Left ventricle myocardium superior (tissue), 1 donor: ENCODE measurements at regions not wholly inside any gene's neighbourhood (a gene's known extent, or its start where the extent isn't known, plus 50 kb on each side); places are given as distances from the start of the nearest gene placed in this dataset.
A peak's percentile ranks its signal among the peaks of the same experiment; 100 is the strongest.

Experiments used
- ATAC-seq: fragments of 200-7000 bp; cut with Tn5 transposase; one replicate; pipeline ENCODE4 v1.9.1; 2020; ENCODE audit warnings: mild to moderate bottlenecking, moderate library complexity
- DNase-seq: peaks from one replicate; pipeline ENCODE4 v3.0.0-alpha.2; 2020
- intact Hi-C: fragments of 100-400 bp; cut with micrococcal nuclease; formaldehyde crosslinking; loops from one replicate; pipeline ENCODE4 v1.11.0; 2022
- donor health status: DM: no; HTN: yes; CAD: no; lungs with severe emphysema.

GRCh38 chr7:136585954-136586670 lies 282.3 kb upstream of the CHRM2 start:
- no peak for DNase-seq
- intact Hi-C loops = no loop called here
- ATAC-seq = no peak

DNA sequence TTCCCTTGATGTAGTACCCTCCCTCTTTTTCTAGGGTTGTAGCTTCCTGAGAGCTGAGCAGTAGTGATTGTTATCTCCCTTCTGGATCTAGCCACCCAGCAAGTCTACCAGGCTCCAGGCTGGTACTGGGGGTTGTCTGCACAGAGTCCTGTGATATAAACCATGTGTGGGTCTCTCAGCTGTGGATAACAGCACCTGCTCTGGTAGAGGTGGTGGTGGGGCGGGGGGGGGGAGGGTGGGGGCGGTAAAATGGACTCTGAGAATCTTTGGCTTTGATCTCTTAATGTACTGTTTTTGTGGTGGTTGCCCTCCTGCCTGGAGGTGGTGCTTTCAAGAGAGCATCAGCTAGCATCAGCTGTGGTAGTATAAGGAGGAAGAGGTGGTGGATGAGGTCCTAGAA lies 302.0 kb upstream of the CHRM2 start:
- intact Hi-C loops = no loop called here
- no peak for DNase-seq
- ATAC-seq = no peak

DNA sequence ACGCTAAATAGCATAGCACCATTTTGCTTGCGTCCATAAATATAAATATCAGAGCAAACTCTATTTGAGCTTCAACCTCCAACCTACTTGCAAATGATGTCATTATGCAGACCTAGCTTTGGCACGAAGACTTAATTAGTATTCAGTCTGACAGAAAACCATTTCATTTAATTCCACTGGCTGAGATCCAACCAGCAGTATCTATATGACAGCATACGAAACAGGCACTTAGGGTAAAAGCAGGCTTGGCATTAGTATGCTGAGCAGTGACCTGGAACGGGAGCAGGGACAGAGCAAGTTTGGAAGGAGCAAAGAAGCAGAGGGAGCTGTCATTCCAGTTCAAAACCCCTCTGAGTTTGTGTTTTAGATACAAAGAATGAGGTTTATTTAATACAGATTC lies 312.5 kb upstream of the CHRM2 start:
- no peak for DNase-seq
- ATAC-seq = no peak
- intact Hi-C loops = no loop called here

DNA sequence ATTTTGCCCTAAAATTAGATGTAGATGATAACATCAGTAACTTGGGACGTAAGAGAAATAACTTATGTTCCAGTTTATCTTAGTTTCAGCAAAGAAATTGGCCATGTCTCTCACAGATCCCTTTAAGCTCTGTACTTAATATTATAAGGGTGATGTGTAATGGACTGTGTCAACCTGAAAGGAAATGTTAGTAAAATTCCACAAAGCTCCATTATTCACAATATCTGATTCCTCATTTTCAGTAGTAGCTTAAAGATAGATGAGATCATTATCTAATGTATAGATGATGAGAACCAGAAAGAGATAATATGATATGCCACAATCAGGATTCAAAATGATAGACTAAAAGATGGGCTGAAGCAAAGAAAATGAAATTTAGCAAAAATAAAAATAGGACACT lies 316.8 kb upstream of the CHRM2 start:
- intact Hi-C loops = no loop called here
- no peak for DNase-seq
- no peak for ATAC-seq

GRCh38 chr7:136549756-136550155 lies 318.7 kb upstream of the CHRM2 start:
- no peak for ATAC-seq
- intact Hi-C loops = no loop called here
- DNase-seq = no peak

GRCh38 chr7:136533732-136534131 lies 334.7 kb upstream of the CHRM2 start:
- intact Hi-C loops = no loop called here
- DNase-seq (no peak), ATAC-seq (no peak)

DNA sequence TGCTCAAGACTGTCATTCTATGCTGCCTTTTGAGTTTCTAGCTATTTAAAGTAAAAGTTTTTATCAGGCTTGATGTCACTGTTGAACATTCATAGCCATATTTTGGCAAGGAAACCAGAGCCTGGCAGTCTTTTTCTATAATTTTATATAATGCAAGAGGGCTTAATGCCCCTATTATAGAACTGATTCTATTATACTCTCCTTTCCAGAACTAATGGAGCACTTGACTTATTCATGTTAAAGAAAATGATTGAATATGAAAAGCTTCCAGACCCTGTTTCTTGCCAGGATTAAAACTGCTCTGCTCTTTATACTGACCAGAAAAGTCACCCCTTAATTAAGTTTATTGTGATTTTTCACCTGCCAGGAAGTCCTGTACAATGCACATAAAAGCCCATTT lies 337.6 kb upstream of the CHRM2 start:
- intact Hi-C loops = no loop called here
- DNase-seq = no peak

GRCh38 chr7:136528329-136528728 lies 340.1 kb upstream of the CHRM2 start:
- intact Hi-C loops = no loop called here
- ATAC-seq = no peak
- DNase-seq = no peak

More for the DNA sequence above, 337.6 kb upstream of the CHRM2 start:
- no peak for ATAC-seq

DNA sequence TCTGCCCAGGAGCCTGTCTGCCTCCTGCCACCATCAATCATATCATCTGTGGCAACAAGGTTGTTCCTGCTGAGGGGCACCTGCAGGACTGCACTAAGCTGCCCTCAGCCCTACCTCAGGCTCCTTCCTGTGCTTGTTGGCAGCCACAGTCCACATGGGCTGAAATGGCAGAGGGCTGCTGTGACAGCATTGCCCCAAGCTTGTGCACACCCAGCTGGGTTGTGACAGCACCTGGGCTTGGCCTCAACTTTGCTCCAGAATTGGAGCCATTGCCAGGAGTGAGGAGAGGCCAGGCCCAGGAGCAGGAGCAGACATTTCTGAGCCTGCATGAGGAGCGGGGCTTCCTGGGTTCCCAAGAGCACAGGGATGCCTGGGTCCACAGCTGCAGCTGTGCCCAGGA lies 340.9 kb upstream of the CHRM2 start:
- intact Hi-C loops = no loop called here
- DNase-seq (no peak), ATAC-seq (no peak)

GRCh38 chr7:136526408-136527105 lies 341.9 kb upstream of the CHRM2 start:
- DNase-seq = peak; percentile 25
- intact Hi-C loops = no loop called here
- ATAC-seq = no peak

- intact Hi-C loops = no loop called here
- ATAC-seq (no peak), DNase-seq (no peak)
Observed at GRCh38 chr7:136523571-136523970, 344.9 kb upstream of the CHRM2 start.

- ATAC-seq (no peak), DNase-seq (no peak)
- intact Hi-C loops = no loop called here
Observed at GRCh38 chr7:136517971-136518370, 350.5 kb upstream of the CHRM2 start.

- ATAC-seq (no peak), DNase-seq (no peak)
- intact Hi-C loops = no loop called here
Observed at GRCh38 chr7:136514776-136515175, 353.7 kb upstream of the CHRM2 start.

DNA sequence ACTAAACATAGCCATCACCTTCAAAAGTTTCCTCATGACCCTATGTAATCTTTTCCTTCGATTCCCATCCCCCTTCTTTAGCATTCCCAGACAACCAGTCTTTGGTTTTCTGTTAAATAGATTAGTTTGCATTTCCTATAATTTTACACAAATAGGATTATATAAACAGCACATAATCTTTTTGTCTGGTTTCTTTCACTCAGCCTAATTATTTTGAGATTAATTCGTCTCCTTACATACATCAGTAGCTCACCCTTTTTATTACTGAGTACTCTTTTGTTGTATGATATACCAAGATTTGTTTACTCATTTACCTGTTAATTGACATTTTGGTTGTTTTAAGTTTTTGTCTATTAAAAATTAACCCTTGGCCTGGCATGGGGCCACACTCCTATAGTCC lies 354.7 kb upstream of the CHRM2 start:
- intact Hi-C loops = no loop called here
- ATAC-seq (no peak), DNase-seq (no peak)

- intact Hi-C loops = loop anchor here (5.0 kb wide), 1 partner anchor 362 kb away; no protein-coding TSS in a partner anchor
- DNase-seq = no peak
- peak; percentile 86 for ATAC-seq
Observed at GRCh38 chr7:136509466-136509865, 359.0 kb upstream of the CHRM2 start.

DNA sequence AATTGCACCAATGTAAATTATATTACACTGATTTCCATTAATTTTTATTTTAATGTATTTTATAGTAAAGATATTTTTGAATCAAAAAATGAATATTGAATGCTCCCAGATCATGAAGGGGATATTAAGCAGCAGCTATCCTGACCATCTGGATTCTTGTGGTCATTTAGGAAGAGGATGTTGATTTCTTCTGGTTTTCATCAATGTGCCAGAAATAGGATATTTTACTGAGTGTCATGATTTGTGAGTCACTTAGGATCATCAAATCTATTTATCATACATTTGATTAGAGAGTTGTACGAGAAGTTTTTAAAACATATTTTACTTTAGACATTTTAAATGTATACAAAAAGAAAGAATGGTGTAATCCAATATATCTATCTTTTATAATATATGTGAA lies 366.3 kb upstream of the CHRM2 start:
- intact Hi-C loops = no loop called here
- ATAC-seq (no peak), DNase-seq (no peak)

DNA sequence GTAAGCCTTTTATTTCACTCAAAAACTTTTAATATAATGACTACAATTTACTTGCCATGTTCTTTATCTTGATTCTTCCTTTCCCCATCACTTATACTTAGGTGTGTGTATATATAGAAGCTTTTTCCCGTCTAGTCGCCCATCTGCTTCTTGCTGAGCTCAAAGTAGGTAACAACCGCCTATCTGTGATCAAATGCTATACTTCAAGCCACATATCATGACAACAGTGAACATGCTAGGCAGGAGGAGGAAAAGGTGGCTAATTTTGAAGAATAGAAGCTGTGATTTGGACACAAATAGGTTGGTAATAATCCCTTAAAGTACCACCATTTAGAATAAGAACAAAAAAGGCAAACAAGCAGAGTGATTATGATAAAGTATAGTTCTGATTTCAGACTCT lies 367.3 kb upstream of the CHRM2 start:
- ATAC-seq (no peak), DNase-seq (no peak)
- intact Hi-C loops = no loop called here

DNA sequence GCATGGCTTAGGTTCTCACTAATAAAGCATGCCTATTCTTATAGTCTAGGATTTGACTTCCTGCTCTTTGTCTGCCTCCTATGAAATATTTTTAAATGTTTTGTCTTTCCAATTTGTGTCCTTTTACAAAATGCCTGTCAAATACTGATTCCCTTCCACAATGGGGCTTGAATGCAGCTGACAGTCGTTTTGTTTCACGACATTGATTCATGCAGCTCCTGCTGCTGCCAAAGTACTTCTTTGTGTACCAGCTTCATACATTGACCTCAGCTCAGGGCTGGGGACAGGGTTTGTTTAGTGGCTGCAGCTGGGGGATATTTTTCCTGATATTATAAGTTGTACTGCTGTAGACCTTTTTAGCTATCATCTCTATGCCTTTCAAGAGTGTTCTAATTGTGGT lies 371.9 kb upstream of the CHRM2 start:
- DNase-seq (no peak), ATAC-seq (no peak)
- intact Hi-C loops = no loop called here

DNA sequence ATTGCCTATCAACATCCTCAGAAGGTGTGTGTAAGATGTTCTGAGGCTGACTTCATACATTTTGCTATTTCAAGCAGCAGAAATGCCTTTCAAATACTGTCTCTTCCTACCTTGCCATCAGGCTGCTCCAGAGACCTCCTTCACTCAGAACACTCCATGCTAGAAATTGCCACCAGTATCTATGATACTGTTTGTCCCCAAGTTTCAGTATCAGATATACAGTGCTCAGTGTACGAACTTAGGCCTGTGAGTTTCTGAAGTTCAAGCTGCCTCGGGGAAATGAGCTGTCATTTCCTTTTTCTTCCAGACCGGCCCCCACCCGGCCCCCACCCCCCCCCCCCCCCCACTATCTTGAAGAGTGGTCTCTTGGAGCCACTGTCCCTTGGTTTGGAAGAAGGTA lies 373.4 kb upstream of the CHRM2 start:
- DNase-seq (no peak), ATAC-seq (no peak)
- intact Hi-C loops = no loop called here

DNA sequence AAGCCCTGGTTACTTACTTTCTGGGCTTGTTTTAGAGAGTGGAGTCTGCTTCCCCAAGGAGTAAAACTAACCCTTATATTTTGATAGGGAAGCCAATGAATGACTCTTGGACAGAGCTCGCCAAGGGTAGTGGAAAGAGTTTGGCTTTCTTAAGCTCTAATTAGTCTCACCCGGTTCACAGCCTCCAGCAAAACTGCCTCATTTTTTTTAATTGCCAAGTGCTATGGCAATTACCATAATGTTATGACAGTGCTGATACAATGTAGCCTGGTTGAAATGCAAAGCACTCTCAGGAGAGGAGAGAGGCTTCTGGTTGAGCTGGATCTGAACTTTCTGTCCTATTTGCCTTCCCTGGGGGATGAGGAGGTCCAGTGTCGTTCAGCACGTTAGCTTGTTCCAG lies 376.1 kb upstream of the CHRM2 start:
- ATAC-seq (no peak), DNase-seq (no peak)
- intact Hi-C loops = no loop called here

GRCh38 chr7:136489808-136490207 lies 378.6 kb upstream of the CHRM2 start:
- intact Hi-C loops = no loop called here
- DNase-seq = no peak
- ATAC-seq = no peak
